ENCODE measurements at regions not wholly inside any gene's neighbourhood (a gene's known extent, or its start where the extent isn't known, plus 50 kb on each side); places are given as distances from the start of the nearest gene placed in this dataset.

DNA sequence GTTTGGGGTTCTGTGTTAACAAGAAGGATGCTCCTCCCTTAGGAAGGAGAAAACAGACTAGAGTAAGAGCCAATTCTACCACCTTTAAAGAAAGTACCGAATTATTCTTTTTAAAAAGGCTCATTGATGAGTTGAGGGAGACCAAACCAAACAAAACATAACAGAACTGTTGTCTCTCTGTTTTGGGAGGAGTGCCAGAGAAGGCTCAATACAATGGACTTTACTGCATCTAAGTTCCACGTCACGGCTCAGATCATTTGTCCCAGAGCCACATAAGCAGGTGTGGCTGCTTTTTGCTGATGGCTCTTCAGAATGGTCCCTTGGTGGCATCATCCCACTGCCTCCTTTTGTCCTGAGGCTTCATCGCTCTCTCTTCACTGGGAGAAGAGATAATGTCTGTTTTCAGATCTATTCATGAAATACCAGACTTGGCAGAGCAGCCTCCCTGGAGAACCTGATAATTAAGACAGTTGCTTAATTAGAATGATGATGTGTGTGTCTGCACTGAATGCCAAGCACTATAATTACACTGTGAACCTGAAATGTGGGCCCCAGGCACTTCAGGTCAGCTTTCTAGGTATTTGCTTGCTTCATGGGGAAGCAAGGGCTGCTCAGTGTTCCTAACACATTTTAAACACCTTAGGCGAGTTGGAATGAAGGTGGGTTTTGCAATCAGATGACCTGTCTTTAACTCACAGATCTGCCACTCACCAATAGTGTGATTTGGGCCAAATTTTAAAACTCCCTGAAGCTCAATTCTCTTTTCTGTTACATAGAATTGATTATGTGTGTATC is 335.2 kb upstream of the MCTP2 start:
- TF ChIP-seq, protein P1, sequence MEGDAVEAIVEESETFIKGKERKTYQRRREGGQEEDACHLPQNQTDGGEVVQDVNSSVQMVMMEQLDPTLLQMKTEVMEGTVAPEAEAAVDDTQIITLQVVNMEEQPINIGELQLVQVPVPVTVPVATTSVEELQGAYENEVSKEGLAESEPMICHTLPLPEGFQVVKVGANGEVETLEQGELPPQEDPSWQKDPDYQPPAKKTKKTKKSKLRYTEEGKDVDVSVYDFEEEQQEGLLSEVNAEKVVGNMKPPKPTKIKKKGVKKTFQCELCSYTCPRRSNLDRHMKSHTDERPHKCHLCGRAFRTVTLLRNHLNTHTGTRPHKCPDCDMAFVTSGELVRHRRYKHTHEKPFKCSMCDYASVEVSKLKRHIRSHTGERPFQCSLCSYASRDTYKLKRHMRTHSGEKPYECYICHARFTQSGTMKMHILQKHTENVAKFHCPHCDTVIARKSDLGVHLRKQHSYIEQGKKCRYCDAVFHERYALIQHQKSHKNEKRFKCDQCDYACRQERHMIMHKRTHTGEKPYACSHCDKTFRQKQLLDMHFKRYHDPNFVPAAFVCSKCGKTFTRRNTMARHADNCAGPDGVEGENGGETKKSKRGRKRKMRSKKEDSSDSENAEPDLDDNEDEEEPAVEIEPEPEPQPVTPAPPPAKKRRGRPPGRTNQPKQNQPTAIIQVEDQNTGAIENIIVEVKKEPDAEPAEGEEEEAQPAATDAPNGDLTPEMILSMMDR (conservative IDR thresholded peaks at IDR 0.05; ENCODE audit: low read depth, low read length): no peak
- no peak overlapping the region for H3K4me3 ChIP-seq (ENCODE audit: low read depth, low read length)
- DNase-seq (ENCODE audit: low read depth): no peak

DNA sequence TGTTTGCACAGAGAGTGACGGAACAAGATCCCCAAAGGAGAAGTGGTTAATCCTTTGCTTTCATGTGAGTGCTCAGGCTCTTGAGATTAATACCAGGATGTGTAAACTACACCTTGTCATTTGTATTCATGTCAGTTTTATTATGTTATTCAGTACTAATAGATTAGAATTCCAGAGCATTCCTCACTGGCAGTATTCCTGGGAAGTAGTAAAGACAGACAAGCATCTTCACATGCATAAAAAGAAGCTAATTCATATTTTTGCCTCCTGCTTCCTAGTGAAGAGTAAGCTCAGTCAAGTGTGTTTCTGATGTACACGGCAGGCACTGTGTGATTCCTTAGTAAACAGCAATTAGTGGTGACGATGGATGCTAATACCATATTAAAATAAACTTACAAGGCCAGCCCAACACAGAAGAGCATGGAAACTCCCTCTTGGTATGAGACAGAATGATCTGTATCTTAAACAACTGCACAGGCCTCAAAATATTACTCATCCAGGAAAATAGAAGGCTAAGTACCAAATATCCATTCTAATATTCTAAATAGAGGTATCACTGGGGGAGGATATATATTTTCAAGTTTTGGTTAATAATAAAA is 336.8 kb upstream of the MCTP2 start:
- TF ChIP-seq, protein P1 (conservative IDR thresholded peaks at IDR 0.05; ENCODE audit: low read depth, low read length): no peak
- H3K4me3 ChIP-seq (ENCODE audit: low read depth, low read length): no peak overlapping the region
- DNase-seq (ENCODE audit: low read depth): no peak

DNA sequence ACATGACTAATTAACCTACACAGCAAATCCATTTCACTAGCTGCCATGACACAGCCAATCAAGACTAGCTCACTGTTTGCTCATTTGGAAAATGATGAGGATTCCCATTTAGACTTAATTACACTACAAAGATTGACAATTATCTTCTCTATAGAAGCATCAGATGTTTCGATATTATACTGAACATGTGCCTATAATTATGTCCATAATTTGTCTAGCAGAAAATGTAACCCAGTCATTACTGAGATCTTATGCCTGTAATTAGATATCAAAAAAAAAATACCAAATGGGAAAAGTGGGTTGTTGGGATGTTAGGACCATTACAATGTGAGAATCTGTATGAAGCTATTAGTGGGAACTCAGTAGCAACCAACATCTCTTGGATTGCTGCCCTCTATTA is 344.2 kb upstream of the MCTP2 start:
- H3K4me3 ChIP-seq (ENCODE audit: low read depth, low read length): no peak overlapping the region
- no peak for DNase-seq (ENCODE audit: low read depth)
- TF ChIP-seq, protein P1 (conservative IDR thresholded peaks at IDR 0.05; ENCODE audit: low read depth, low read length): no peak

DNA sequence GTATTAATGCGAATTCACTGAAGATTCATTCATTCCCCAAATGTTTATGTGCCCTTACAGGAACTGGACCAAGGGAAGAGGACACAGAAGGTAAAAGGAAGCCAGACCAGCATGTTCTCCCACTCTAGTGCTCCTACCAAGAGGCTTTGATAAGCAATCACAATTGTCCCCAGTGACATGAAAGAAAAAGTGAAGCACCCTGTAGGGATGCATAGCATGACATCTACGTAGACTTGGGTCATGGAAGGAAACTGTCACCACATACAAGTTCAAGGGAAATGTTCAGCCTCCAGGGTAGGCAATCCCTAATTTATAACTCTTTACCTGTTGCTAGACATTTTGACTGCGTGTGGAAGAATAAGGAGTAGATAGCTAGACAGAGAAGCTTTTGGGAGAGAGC is 348.6 kb upstream of the MCTP2 start:
- TF ChIP-seq, protein P1 (conservative IDR thresholded peaks at IDR 0.05; ENCODE audit: low read depth, low read length): no peak
- H3K4me3 ChIP-seq (ENCODE audit: low read depth, low read length): no peak overlapping the region
- DNase-seq (ENCODE audit: low read depth): no peak

DNA sequence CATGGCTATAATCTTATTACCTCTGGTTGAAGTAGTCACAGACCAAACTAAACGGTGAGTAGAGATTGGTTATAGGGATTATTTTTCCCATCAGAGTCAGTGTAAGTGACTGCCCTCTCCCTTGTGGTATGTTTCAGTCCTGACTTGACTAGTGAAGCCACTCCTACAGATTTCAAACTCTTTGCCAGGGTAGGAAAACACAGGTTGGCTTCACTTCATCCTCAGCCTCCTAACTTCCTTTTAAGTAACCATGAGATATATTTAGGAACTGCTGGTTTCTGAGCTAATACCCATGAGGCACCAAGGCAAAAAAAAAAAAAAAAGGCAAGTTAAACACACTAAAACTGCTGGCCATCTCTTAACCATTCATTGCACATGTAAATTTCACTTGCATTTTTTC is 349.2 kb upstream of the MCTP2 start:
- no peak overlapping the region for H3K4me3 ChIP-seq (ENCODE audit: low read depth, low read length)
- TF ChIP-seq, protein P1 (conservative IDR thresholded peaks at IDR 0.05; ENCODE audit: low read depth, low read length): no peak
- DNase-seq (ENCODE audit: low read depth): no peak

DNA sequence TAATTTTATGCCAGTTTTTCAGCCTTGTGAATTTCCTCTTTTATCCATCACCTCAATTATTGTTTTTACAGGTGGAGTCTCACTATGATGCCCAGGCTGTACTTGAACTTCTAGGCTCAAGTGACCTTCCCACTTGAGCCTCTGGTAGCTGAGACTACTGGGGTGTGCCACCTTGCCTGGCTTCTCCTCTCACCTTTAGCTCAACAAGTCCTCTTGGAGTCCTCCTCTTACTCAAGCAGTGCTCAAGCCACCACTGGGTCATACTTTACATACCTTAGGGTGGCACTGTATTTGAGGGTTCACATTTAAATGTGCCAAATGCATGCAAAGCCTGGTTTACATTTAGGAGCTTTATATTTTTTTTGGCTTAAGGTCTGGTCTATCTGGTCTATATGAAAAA is 350.1 kb upstream of the MCTP2 start:
- no peak overlapping the region for H3K4me3 ChIP-seq (ENCODE audit: low read depth, low read length)
- TF ChIP-seq, protein P1 (conservative IDR thresholded peaks at IDR 0.05; ENCODE audit: low read depth, low read length): no peak
- no peak for DNase-seq (ENCODE audit: low read depth)

DNA sequence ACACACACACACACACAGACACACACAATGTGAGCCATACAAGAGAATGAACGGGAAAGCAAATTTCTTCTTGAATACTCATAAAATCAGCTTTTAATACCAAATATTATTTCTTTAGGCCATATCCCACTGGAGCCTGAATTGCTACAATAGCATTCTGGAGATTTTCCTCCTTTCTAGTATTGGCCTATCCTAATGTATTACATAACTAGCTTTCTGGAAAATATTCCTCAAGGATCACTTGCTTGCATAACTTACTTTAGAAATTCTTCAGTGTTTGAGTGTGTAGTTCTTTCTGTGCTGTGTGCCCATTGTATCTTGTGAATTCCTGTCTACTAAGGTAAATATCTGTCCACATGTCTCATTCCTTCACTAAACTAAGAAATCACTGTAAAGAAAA is 351.0 kb upstream of the MCTP2 start:
- no peak overlapping the region for H3K4me3 ChIP-seq (ENCODE audit: low read depth, low read length)
- TF ChIP-seq, protein P1 (conservative IDR thresholded peaks at IDR 0.05; ENCODE audit: low read depth, low read length): no peak
- DNase-seq (ENCODE audit: low read depth): no peak

Measured in choroid plexus epithelial cell (primary cell).